Thoracic aorta (tissue), 2 donors: ENCODE measurements at regions not wholly inside any gene's neighbourhood (a gene's known extent, or its start where the extent isn't known, plus 50 kb on each side); places are given as distances from the start of the nearest gene placed in this dataset.

Experiments used
- ATAC-seq: fragments of 150-250 bp; one replicate; pipeline ENCODE4 v1.8.0; 2017; ENCODE audit warnings: low read depth; ENCODE audit not compliant: insufficient number of reproducible peaks, low FRiP score
- DNase-seq: peaks from one replicate; pipeline ENCODE4 v3.0.0-alpha.2; 2020; ENCODE audit warnings: low spot score
- H3K27ac ChIP-seq, 2 donors: fragments of 200-600 bp; sonication (generic); 1 replicate in 1 of 2; 2 replicates in 1 of 2; pipeline ENCODE4 v1.5.1; 2016; ENCODE audit warnings: mild to moderate bottlenecking in 2 of 2, moderate library complexity in 2 of 2
- H3K27me3 ChIP-seq: fragments of 200-600 bp; sonication (generic); replicated peaks from 2 replicates; pipeline ENCODE4 v1.6.0; 2016; ENCODE audit warnings: mild to moderate bottlenecking; ENCODE audit not compliant: insufficient read depth
- H3K36me3 ChIP-seq: fragments of 200-600 bp; sonication (generic); one replicate; pipeline ENCODE4 v1.5.1; 2016
- H3K4me1 ChIP-seq, 2 donors: fragments of 200-600 bp; sonication (generic); 1 replicate in 1 of 2; 2 replicates in 1 of 2; pipeline versions ENCODE4 v1.5.1 to v1.6.0; 2016; ENCODE audit warnings: low read depth in 2 of 2, mild to moderate bottlenecking in 1 of 2; ENCODE audit not compliant: control insufficient read depth in 1 of 2
- H3K4me3 ChIP-seq: fragments of 200-600 bp; sonication (generic); 2 replicates; pipeline ENCODE4 v1.5.1; 2016; ENCODE audit warnings: mild to moderate bottlenecking
- H3K9me3 ChIP-seq: fragments of 200-600 bp; sonication (generic); 2 replicates; pipeline ENCODE4 v1.5.1; 2016
- CTCF ChIP-seq: fragments of 200-600 bp; sonication (generic); IDR thresholded peaks from one replicate; pipeline ENCODE4 v1.5.1; 2019; ENCODE audit warnings: antibody characterized with exemption

- Histone ChIP-seq H3K36me3 (no peaks in the 10 kb centered on the region), H3K9me3 (no peaks in the 10 kb centered on the region), H3K4me1 (no peaks in the 10 kb centered on the region), H3K27me3 (no peaks in the 10 kb centered on the region), H3K4me3 (no peak overlapping the region), H3K27ac (no peak overlapping the region)
- TF ChIP-seq CTCF, result no peak
- ATAC-seq (no peak), DNase-seq (no peak)
Observed at GRCh38 chr14:54048311-54048710, 91.7 kb upstream of the BMP4 start.

GRCh38 chr14:54048736-54049135 is 92.1 kb upstream of the BMP4 start:
- no peaks in the 10 kb centered on the region for H3K4me1 ChIP-seq
- H3K27ac ChIP-seq, result no peak overlapping the region
- TF ChIP-seq CTCF, result no peak
- no peak for ATAC-seq
- H3K4me3 ChIP-seq, result no peak overlapping the region
- no peaks in the 10 kb centered on the region for H3K36me3 ChIP-seq
- H3K27me3 ChIP-seq, result no peaks in the 10 kb centered on the region
- no peak for DNase-seq
- no peaks in the 10 kb centered on the region for H3K9me3 ChIP-seq

GRCh38 chr14:54050759-54051158 is 94.1 kb upstream of the BMP4 start:
- no peaks in the 10 kb centered on the region for H3K9me3 ChIP-seq
- DNase-seq, result no peak
- H3K4me1 ChIP-seq, result no peaks in the 10 kb centered on the region
- no peaks in the 10 kb centered on the region for H3K36me3 ChIP-seq
- ATAC-seq, result no peak
- no peak overlapping the region for H3K27ac ChIP-seq
- no peak overlapping the region for H3K4me3 ChIP-seq
- no peak for TF ChIP-seq CTCF
- H3K27me3 ChIP-seq, result no peaks in the 10 kb centered on the region

- ATAC-seq, result no peak
- no peaks in the 10 kb centered on the region for H3K36me3 ChIP-seq
- DNase-seq, result no peak
- TF ChIP-seq CTCF, result no peak
- no peaks in the 10 kb centered on the region for H3K4me1 ChIP-seq
- no peak overlapping the region for H3K4me3 ChIP-seq
- H3K27ac ChIP-seq, result no peak overlapping the region
- no peaks in the 10 kb centered on the region for H3K9me3 ChIP-seq
- H3K27me3 ChIP-seq, result no peaks in the 10 kb centered on the region
Observed at GRCh38 chr14:54052696-54053385, 96.2 kb upstream of the BMP4 start.

- Histone ChIP-seq H3K9me3 (no peaks in the 10 kb centered on the region), H3K27ac (no peak overlapping the region), H3K27me3 (no peaks in the 10 kb centered on the region), H3K36me3 (no peaks in the 10 kb centered on the region), H3K4me1 (no peaks in the 10 kb centered on the region), H3K4me3 (no peak overlapping the region)
- DNase-seq (no peak), ATAC-seq (no peak)
- no peak for TF ChIP-seq CTCF
Observed at GRCh38 chr14:54053386-54053745, 96.7 kb upstream of the BMP4 start.
